Prostate gland (tissue), 2 donors: ENCODE measurements at regions not wholly inside any gene's neighbourhood (a gene's known extent, or its start where the extent isn't known, plus 50 kb on each side); places are given as distances from the start of the nearest gene placed in this dataset.
"Not testable (repeated sequence)": the region's sequence is repeated elsewhere in the genome, so short reads cannot be mapped to it uniquely, and the experiment has no call there.

Source experiments
- DNase-seq: peaks from one replicate; pipeline ENCODE4 v3.0.0-alpha.2; 2019; ENCODE audit warnings: low spot score
- H3K27ac ChIP-seq, 2 donors: fragments of 200-600 bp; sonication (generic); 2 replicates each; pipeline ENCODE4 v1.5.1; 2017 to 2019
- H3K27me3 ChIP-seq: fragments of 200-600 bp; sonication (generic); replicated peaks from 2 replicates; pipeline ENCODE4 v1.5.1; 2019; ENCODE audit not compliant: insufficient read depth
- H3K36me3 ChIP-seq, 2 donors: fragments of 200-600 bp; sonication (generic); 1 replicate in 1 of 2; 2 replicates in 1 of 2; pipeline versions ENCODE4 v1.5.1 to v1.8.1; 2017 to 2019
- H3K4me1 ChIP-seq: fragments of 200-600 bp; sonication (generic); replicated peaks from 2 replicates; pipeline ENCODE4 v1.5.1; 2019
- H3K4me3 ChIP-seq, 2 donors: fragments of 200-600 bp; sonication (generic); 2 replicates each; pipeline ENCODE4 v1.5.1; 2017 to 2019
- H3K9me3 ChIP-seq: fragments of 200-600 bp; sonication (generic); 2 replicates; pipeline ENCODE4 v1.5.1; 2017
- POLR2A ChIP-seq: fragments of 450-650 bp; IDR thresholded peaks from one replicate; pipeline ENCODE4 v1.6.1; 2016; ENCODE audit warnings: antibody characterized with exemption, mild to moderate bottlenecking
- POLR2AphosphoS5 ChIP-seq: sonication (generic); formaldehyde crosslinking; IDR thresholded peaks from one replicate; pipeline ENCODE4 v1.6.1; 2017; ENCODE audit warnings: antibody characterized with exemption
- WGBS: methylation state at CpG from one replicate; pipeline ENCODE4 v1.1.5; 2018; 5-methylcytosine and 5-hydroxymethylcytosine counted together
- intact Hi-C: fragments of 100-400 bp; cut with DNase I; formaldehyde crosslinking; loops from one replicate; pipeline ENCODE4 v1.14.2; 2022
- TF ChIP-seq, protein P1 (sequence below), 4 experiments: fragments of 200-600 bp in 2 of 4; fragments of 450-650 bp in 2 of 4; sonication (generic) in 2 of 4; IDR thresholded peaks; 1 replicate in 3 of 4; 2 replicates in 1 of 4; pipeline ENCODE4 v1.5.1; 2016 to 2019; ENCODE audit warnings: antibody characterized with exemption in 4 of 4, mild to moderate bottlenecking in 2 of 4, moderate library complexity in 2 of 4

DNA sequence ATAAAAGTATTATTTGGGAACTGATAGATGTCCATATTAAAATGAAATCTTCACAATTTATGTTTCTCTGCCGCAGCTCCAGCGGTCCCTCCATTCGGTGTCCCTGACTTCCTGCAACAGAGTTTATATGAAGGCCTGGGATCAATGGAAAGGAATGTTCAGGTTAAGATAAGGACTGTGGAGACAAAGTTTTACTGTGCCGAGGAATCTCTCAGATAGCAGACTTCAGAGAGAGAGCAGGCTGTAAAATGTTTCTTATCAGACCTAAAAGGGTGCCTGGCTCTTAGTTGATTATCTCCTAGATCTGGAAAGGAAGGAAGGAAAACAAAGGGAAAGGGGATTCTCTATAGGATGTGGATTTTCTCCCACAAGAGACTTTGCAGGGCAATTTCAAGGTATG is 193.7 kb upstream of the PIEZO2 start:
- no peak for TF ChIP-seq POLR2A
- H3K27me3 ChIP-seq: no peaks in the 10 kb centered on the region
- DNase-seq: no peak
- intact Hi-C loops: no loop called here
- no peaks in the 10 kb centered on the region for H3K36me3 ChIP-seq
- no peak overlapping the region for H3K4me3 ChIP-seq
- H3K9me3 ChIP-seq: no peaks in the 10 kb centered on the region
- no peaks in the 10 kb centered on the region for H3K4me1 ChIP-seq
- 82% methylated on average over 4 of the region's 4 CpGs for WGBS
- H3K27ac ChIP-seq: no peak overlapping the region

DNA sequence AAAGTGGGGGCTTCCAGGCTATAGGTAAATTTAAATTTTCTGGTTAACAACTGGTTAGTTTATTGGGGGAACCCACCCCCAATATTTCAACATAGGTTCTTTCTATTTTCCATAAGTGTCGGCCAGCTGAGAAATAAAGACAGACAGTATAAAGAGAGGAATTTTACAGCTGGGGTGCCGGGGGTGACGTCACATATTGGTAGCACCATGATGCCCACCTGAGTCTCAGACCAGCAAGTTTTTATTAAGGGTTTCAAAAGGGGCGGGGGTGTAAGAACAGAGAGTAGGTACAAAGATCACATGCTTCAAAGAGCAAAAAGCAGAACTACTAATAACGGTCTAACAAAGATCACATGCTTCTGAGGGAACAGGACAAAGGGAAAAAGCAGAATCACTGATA is 192.7 kb upstream of the PIEZO2 start:
- intact Hi-C loops, H3K27me3 ChIP-seq, H3K9me3 ChIP-seq, H3K4me1 ChIP-seq, DNase-seq, H3K36me3 ChIP-seq, H3K4me3 ChIP-seq, H3K27ac ChIP-seq: not testable (repeated sequence)
- 86% methylated on average over 5 of the region's 5 CpGs for WGBS

- TF ChIP-seq, protein P1, sequence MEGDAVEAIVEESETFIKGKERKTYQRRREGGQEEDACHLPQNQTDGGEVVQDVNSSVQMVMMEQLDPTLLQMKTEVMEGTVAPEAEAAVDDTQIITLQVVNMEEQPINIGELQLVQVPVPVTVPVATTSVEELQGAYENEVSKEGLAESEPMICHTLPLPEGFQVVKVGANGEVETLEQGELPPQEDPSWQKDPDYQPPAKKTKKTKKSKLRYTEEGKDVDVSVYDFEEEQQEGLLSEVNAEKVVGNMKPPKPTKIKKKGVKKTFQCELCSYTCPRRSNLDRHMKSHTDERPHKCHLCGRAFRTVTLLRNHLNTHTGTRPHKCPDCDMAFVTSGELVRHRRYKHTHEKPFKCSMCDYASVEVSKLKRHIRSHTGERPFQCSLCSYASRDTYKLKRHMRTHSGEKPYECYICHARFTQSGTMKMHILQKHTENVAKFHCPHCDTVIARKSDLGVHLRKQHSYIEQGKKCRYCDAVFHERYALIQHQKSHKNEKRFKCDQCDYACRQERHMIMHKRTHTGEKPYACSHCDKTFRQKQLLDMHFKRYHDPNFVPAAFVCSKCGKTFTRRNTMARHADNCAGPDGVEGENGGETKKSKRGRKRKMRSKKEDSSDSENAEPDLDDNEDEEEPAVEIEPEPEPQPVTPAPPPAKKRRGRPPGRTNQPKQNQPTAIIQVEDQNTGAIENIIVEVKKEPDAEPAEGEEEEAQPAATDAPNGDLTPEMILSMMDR (IDR thresholded peaks at IDR 0.05): no peak
- TF ChIP-seq POLR2A (no peak), POLR2AphosphoS5 (no peak)
- no peak for DNase-seq
- intact Hi-C loops: no loop called here
Observed at GRCh38 chr18:11339188-11339775, 189.9 kb upstream of the PIEZO2 start.

GRCh38 chr18:11336241-11336640 is 186.9 kb upstream of the PIEZO2 start:
- no peaks in the 10 kb centered on the region for H3K4me1 ChIP-seq
- no peak overlapping the region for H3K27ac ChIP-seq
- H3K27me3 ChIP-seq: no peaks in the 10 kb centered on the region
- WGBS: 84% methylated on average over 3 of the region's 3 CpGs
- TF ChIP-seq POLR2A (no peak), POLR2AphosphoS5 (no peak)
- TF ChIP-seq, protein P1 (IDR thresholded peaks at IDR 0.05): no peak
- intact Hi-C loops: no loop called here
- H3K36me3 ChIP-seq: no peaks in the 10 kb centered on the region
- DNase-seq: no peak
- H3K4me3 ChIP-seq: no peak overlapping the region
- H3K9me3 ChIP-seq: no peaks in the 10 kb centered on the region

More at GRCh38 chr18:11339188-11339775, 189.9 kb upstream of the PIEZO2 start:
- H3K27ac ChIP-seq: no peak overlapping the region
- no peaks in the 10 kb centered on the region for H3K27me3 ChIP-seq
- H3K4me1 ChIP-seq: no peaks in the 10 kb centered on the region
- no peaks in the 10 kb centered on the region for H3K9me3 ChIP-seq
- no peaks in the 10 kb centered on the region for H3K36me3 ChIP-seq
- H3K4me3 ChIP-seq: no peak overlapping the region

- 61% methylated on average over 4 of the region's 4 CpGs for WGBS
- no peak for DNase-seq
Observed at GRCh38 chr18:11327391-11328009, 178.1 kb upstream of the PIEZO2 start.

More at GRCh38 chr18:11327391-11328009, 178.1 kb upstream of the PIEZO2 start:
- Histone ChIP-seq H3K4me3 (no peak overlapping the region), H3K36me3 (no peaks in the 10 kb centered on the region), H3K27ac (no peak overlapping the region), H3K27me3 (no peaks in the 10 kb centered on the region), H3K4me1 (no peaks in the 10 kb centered on the region), H3K9me3 (no peaks in the 10 kb centered on the region)
- TF ChIP-seq, protein P1 (IDR thresholded peaks at IDR 0.05): no peak
- TF ChIP-seq POLR2A (no peak), POLR2AphosphoS5 (no peak)
- intact Hi-C loops: no loop called here
